Activated T-cell treated with anti-CD3 and anti-CD28 coated beads, Interleukin-2, amount 50 U/mL, for 24 hours (primary cell): ENCODE measurements at regions not wholly inside any gene's neighbourhood (a gene's known extent, or its start where the extent isn't known, plus 50 kb on each side); places are given as distances from the start of the nearest gene placed in this dataset.

Experiments
- DNase-seq: peaks from one replicate; pipeline ENCODE4 v3.0.0-alpha.2; 2020
- H3K27ac Mint-ChIP-seq: 2 replicates; pipeline ENCODE4 v1.8.0; 2020; ENCODE audit warnings: mild to moderate bottlenecking, mixed read lengths
- H3K27me3 Mint-ChIP-seq: 2 replicates; pipeline ENCODE4 v1.8.0; 2020; ENCODE audit warnings: mixed read lengths
- H3K36me3 Mint-ChIP-seq: 2 replicates; pipeline ENCODE4 v1.8.0; 2020; ENCODE audit warnings: low read depth, mixed read lengths
- H3K4me1 Mint-ChIP-seq: 2 replicates; pipeline ENCODE4 v1.8.0; 2020; ENCODE audit warnings: low read depth, mixed read lengths
- H3K4me3 Mint-ChIP-seq: 2 replicates; pipeline ENCODE4 v1.8.0; 2020; ENCODE audit warnings: mild to moderate bottlenecking, moderate library complexity, mixed read lengths
- H3K9me3 Mint-ChIP-seq: 2 replicates; pipeline ENCODE4 v1.8.0; 2020; ENCODE audit warnings: mixed read lengths

GRCh38 chr3:14340960-14341708 lies 61.3 kb upstream of the SLC6A6 start:
- H3K27ac Mint-ChIP-seq = no peak overlapping the region
- H3K4me3 Mint-ChIP-seq = no peak overlapping the region
- no peaks in the 10 kb centered on the region for H3K36me3 Mint-ChIP-seq
- H3K27me3 Mint-ChIP-seq = no peaks in the 10 kb centered on the region
- no peak for DNase-seq
- no peaks in the 10 kb centered on the region for H3K9me3 Mint-ChIP-seq
- H3K4me1 Mint-ChIP-seq = no peaks in the 10 kb centered on the region

- no peak for DNase-seq
- H3K9me3 Mint-ChIP-seq = no peaks in the 10 kb centered on the region
- H3K27ac Mint-ChIP-seq = no peak overlapping the region
- no peak overlapping the region for H3K4me3 Mint-ChIP-seq
- no peaks in the 10 kb centered on the region for H3K36me3 Mint-ChIP-seq
- H3K27me3 Mint-ChIP-seq = no peaks in the 10 kb centered on the region
- no peaks in the 10 kb centered on the region for H3K4me1 Mint-ChIP-seq
Observed at GRCh38 chr3:14343338-14344112, 58.9 kb upstream of the SLC6A6 start.

- DNase-seq = no peak
- no peaks in the 10 kb centered on the region for H3K27me3 Mint-ChIP-seq
- no peaks in the 10 kb centered on the region for H3K36me3 Mint-ChIP-seq
- H3K9me3 Mint-ChIP-seq = no peaks in the 10 kb centered on the region
- no peak overlapping the region for H3K4me3 Mint-ChIP-seq
- no peaks in the 10 kb centered on the region for H3K4me1 Mint-ChIP-seq
- no peak overlapping the region for H3K27ac Mint-ChIP-seq
Observed at GRCh38 chr3:14344351-14344750, 58.1 kb upstream of the SLC6A6 start.

- no peaks in the 10 kb centered on the region for H3K9me3 Mint-ChIP-seq
- H3K27ac Mint-ChIP-seq = no peak overlapping the region
- H3K4me1 Mint-ChIP-seq = no peaks in the 10 kb centered on the region
- H3K4me3 Mint-ChIP-seq = no peak overlapping the region
- DNase-seq = no peak
- no peaks in the 10 kb centered on the region for H3K27me3 Mint-ChIP-seq
- no peaks in the 10 kb centered on the region for H3K36me3 Mint-ChIP-seq
Observed at GRCh38 chr3:14345496-14346150, 56.8 kb upstream of the SLC6A6 start.

GRCh38 chr3:14346191-14346590 lies 56.2 kb upstream of the SLC6A6 start:
- H3K36me3 Mint-ChIP-seq = no peaks in the 10 kb centered on the region
- no peaks in the 10 kb centered on the region for H3K4me1 Mint-ChIP-seq
- no peaks in the 10 kb centered on the region for H3K9me3 Mint-ChIP-seq
- no peak for DNase-seq
- H3K4me3 Mint-ChIP-seq = no peak overlapping the region
- no peak overlapping the region for H3K27ac Mint-ChIP-seq
- no peaks in the 10 kb centered on the region for H3K27me3 Mint-ChIP-seq

- DNase-seq = no peak
- no peak overlapping the region for H3K27ac Mint-ChIP-seq
- H3K4me1 Mint-ChIP-seq = no peaks in the 10 kb centered on the region
- H3K4me3 Mint-ChIP-seq = no peak overlapping the region
- H3K27me3 Mint-ChIP-seq = no peaks in the 10 kb centered on the region
- no peaks in the 10 kb centered on the region for H3K36me3 Mint-ChIP-seq
- no peaks in the 10 kb centered on the region for H3K9me3 Mint-ChIP-seq
Observed at GRCh38 chr3:14346642-14347041, 55.8 kb upstream of the SLC6A6 start.

GRCh38 chr3:14347110-14347509 lies 55.3 kb upstream of the SLC6A6 start:
- no peak for DNase-seq
- Mint-ChIP-seq H3K9me3 (no peaks in the 10 kb centered on the region), H3K27me3 (no peaks in the 10 kb centered on the region), H3K36me3 (no peaks in the 10 kb centered on the region), H3K4me3 (no peak overlapping the region), H3K27ac (no peak overlapping the region), H3K4me1 (no peaks in the 10 kb centered on the region)

GRCh38 chr3:14351617-14352001 lies 50.8 kb upstream of the SLC6A6 start:
- H3K4me3 Mint-ChIP-seq = no peak overlapping the region
- no peak for DNase-seq
- H3K27me3 Mint-ChIP-seq = no peaks in the 10 kb centered on the region
- no peaks in the 10 kb centered on the region for H3K36me3 Mint-ChIP-seq
- no peaks in the 10 kb centered on the region for H3K4me1 Mint-ChIP-seq
- H3K9me3 Mint-ChIP-seq = no peaks in the 10 kb centered on the region
- H3K27ac Mint-ChIP-seq = no peak overlapping the region

GRCh38 chr3:14352002-14352627 lies 50.3 kb upstream of the SLC6A6 start:
- Mint-ChIP-seq H3K36me3 (no peaks in the 10 kb centered on the region), H3K4me3 (no peak overlapping the region), H3K27ac (no peak overlapping the region), H3K27me3 (no peaks in the 10 kb centered on the region), H3K9me3 (no peaks in the 10 kb centered on the region), H3K4me1 (no peaks in the 10 kb centered on the region)
- no peak for DNase-seq
